DMS79 treated with DMSO at 0.1 percent for 48 hours (cell line): ENCODE measurements at regions not wholly inside any gene's neighbourhood (a gene's known extent, or its start where the extent isn't known, plus 50 kb on each side); places are given as distances from the start of the nearest gene placed in this dataset.

Experiments used
- DNase-seq: peaks from one replicate; lab custom pipeline; 2025; lab: John Stamatoyannopoulos, UW

GRCh38 chr16:73151941-73152340 lies 104.0 kb upstream of the ZFHX3 start:
- DNase-seq: no peak

- no peak for DNase-seq
Measured at GRCh38 chr16:73151225-73151624, 103.3 kb upstream of the ZFHX3 start.

- no peak for DNase-seq
Measured at GRCh38 chr16:73150786-73151185, 102.9 kb upstream of the ZFHX3 start.

- no peak for DNase-seq
Measured at GRCh38 chr16:73149334-73149733, 101.4 kb upstream of the ZFHX3 start.

- DNase-seq: no peak
Measured at GRCh38 chr16:73147958-73148357, 100.0 kb upstream of the ZFHX3 start.

GRCh38 chr16:73145166-73145880 lies 97.4 kb upstream of the ZFHX3 start:
- DNase-seq: no peak

- no peak for DNase-seq
Measured at GRCh38 chr16:73143576-73144422, 95.9 kb upstream of the ZFHX3 start.

GRCh38 chr16:73143002-73143401 lies 95.1 kb upstream of the ZFHX3 start:
- no peak for DNase-seq

- no peak for DNase-seq
Measured at GRCh38 chr16:73142053-73142854, 94.3 kb upstream of the ZFHX3 start.

- DNase-seq: no peak
Measured at GRCh38 chr16:73140929-73141328, 93.0 kb upstream of the ZFHX3 start.

GRCh38 chr16:73131156-73131862 lies 83.4 kb upstream of the ZFHX3 start:
- no peak for DNase-seq

GRCh38 chr16:73129455-73129854 lies 81.5 kb upstream of the ZFHX3 start:
- no peak for DNase-seq

GRCh38 chr16:73126525-73126853 lies 78.6 kb upstream of the ZFHX3 start:
- DNase-seq: no peak

GRCh38 chr16:73125850-73126524 lies 78.1 kb upstream of the ZFHX3 start:
- no peak for DNase-seq

GRCh38 chr16:73124665-73125375 lies 76.9 kb upstream of the ZFHX3 start:
- no peak for DNase-seq

- no peak for DNase-seq
Measured at GRCh38 chr16:73124097-73124652, 76.2 kb upstream of the ZFHX3 start.

GRCh38 chr16:73122604-73123391 lies 74.9 kb upstream of the ZFHX3 start:
- DNase-seq: no peak

GRCh38 chr16:73116576-73116975 lies 68.6 kb upstream of the ZFHX3 start:
- no peak for DNase-seq

GRCh38 chr16:73113336-73113735 lies 65.4 kb upstream of the ZFHX3 start:
- no peak for DNase-seq
